Uterus (tissue), 3 donors: ENCODE measurements at regions not wholly inside any gene's neighbourhood (a gene's known extent, or its start where the extent isn't known, plus 50 kb on each side); places are given as distances from the start of the nearest gene placed in this dataset.

ENCODE experiments used
- DNase-seq, 2 donors: peaks; one replicate each; pipeline ENCODE4 v3.0.0-alpha.2; 2019 to 2020
- H3K27ac ChIP-seq, 2 donors: fragments of 200-600 bp; sonication (generic); 1 replicate in 1 of 2; 2 replicates in 1 of 2; pipeline ENCODE4 v1.5.1; 2016 to 2018
- H3K27me3 ChIP-seq, 2 donors: fragments of 200-600 bp; sonication (generic); one replicate each; pipeline ENCODE4 v1.5.1; 2018 to 2019; ENCODE audit warnings: control low read depth in 1 of 2
- H3K36me3 ChIP-seq, 2 donors: fragments of 200-600 bp; sonication (generic); one replicate each; pipeline ENCODE4 v1.5.1; 2019; ENCODE audit warnings: control low read depth in 1 of 2
- H3K4me1 ChIP-seq, 2 donors: fragments of 200-600 bp; sonication (generic); one replicate each; pipeline ENCODE4 v1.5.1; 2018 to 2019; ENCODE audit warnings: control low read depth in 1 of 2
- H3K4me3 ChIP-seq, 2 donors: fragments of 200-600 bp; sonication (generic); 1 replicate in 1 of 2; 2 replicates in 1 of 2; pipeline ENCODE4 v1.5.1; 2018 to 2019; ENCODE audit warnings: mild to moderate bottlenecking in 1 of 2
- H3K9me3 ChIP-seq, 2 donors: fragments of 200-600 bp; sonication (generic); one replicate each; pipeline ENCODE4 v1.5.1; 2019; ENCODE audit warnings: control low read depth in 1 of 2
- CTCF ChIP-seq, 4 experiments: fragments of 200-600 bp in 2 of 4; fragments of 450-650 bp in 2 of 4; sonication (generic) in 2 of 4; IDR thresholded peaks; one replicate each; pipeline ENCODE4 v1.5.1; 2016 to 2019; ENCODE audit warnings: antibody characterized with exemption in 4 of 4, mild to moderate bottlenecking in 2 of 4, moderate library complexity in 1 of 4
- POLR2A ChIP-seq, 2 donors: fragments of 450-650 bp; IDR thresholded peaks; one replicate each; pipeline ENCODE4 v1.6.1; 2016; ENCODE audit warnings: antibody characterized with exemption in 2 of 2, mild to moderate bottlenecking in 1 of 2, moderate library complexity in 1 of 2
- intact Hi-C: fragments of 100-400 bp; cut with DNase I; formaldehyde crosslinking; loops from one replicate; pipeline ENCODE4 v1.15.1; 2023; ENCODE audit warnings: low total_unique reads
- donor health status: DM: yes; HTN: yes; CAD: no.

DNA sequence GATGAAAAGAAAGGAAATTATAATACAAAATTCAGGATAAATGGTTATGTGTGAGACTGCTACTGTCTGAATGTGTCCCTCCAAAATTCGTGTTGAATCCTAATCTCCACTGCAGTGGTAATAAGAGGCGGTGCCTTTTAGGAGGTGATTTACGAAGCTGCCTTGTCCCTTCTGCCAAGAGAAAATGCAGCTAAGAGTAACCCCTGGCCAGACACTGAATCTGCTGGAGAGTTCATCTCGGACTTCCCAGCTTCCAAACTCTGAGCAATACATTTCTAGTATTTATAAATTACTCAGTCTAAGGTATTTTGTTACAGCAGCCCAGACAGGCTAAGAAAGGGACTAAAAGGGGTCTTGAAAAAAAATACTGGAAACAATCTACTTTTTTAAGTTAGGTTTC lies 152.6 kb downstream of the KLF12 start:
- TF ChIP-seq CTCF (IDR thresholded peaks at IDR 0.05) (no peak), POLR2A (IDR thresholded peaks at IDR 0.05) (no peak)
- no peak overlapping the region for H3K27ac ChIP-seq
- no peak for DNase-seq
- intact Hi-C loops, result no loop called here
- H3K27me3 ChIP-seq, result no peaks in the 10 kb centered on the region
- no peaks in the 10 kb centered on the region for H3K9me3 ChIP-seq
- no peak overlapping the region for H3K4me3 ChIP-seq
- H3K4me1 ChIP-seq, result no peaks in the 10 kb centered on the region
- no peaks in the 10 kb centered on the region for H3K36me3 ChIP-seq

DNA sequence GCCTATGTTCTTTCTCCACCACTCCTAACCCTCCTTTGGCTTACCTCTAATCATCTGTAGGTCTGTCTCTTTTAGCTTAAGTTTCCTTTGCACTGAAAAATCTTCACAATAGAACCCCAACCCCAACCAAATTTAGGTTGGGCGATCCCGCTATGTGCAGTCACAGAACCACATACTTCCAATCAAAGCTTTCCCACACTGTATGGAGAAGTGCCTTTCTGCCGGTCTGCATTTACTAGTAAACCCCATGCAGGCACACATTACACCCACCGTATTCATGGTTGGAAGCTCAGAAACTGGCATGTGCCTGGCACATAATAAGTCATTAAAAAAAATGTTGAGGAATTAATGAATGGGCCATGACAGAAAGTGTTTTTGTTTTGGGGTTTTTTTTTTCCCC lies 158.4 kb downstream of the KLF12 start:
- Histone ChIP-seq H3K36me3 (no peaks in the 10 kb centered on the region), H3K4me3 (no peak overlapping the region), H3K27ac (no peak overlapping the region), H3K27me3 (no peaks in the 10 kb centered on the region), H3K4me1 (no peaks in the 10 kb centered on the region), H3K9me3 (no peaks in the 10 kb centered on the region)
- no peak for DNase-seq
- TF ChIP-seq CTCF (IDR thresholded peaks at IDR 0.05) (no peak), POLR2A (IDR thresholded peaks at IDR 0.05) (no peak)
- intact Hi-C loops, result no loop called here

GRCh38 chr13:73974051-73974450 lies 160.2 kb downstream of the KLF12 start:
- no peaks in the 10 kb centered on the region for H3K9me3 ChIP-seq
- no peak overlapping the region for H3K27ac ChIP-seq
- H3K4me1 ChIP-seq, result no peaks in the 10 kb centered on the region
- no peak overlapping the region for H3K4me3 ChIP-seq
- TF ChIP-seq POLR2A (IDR thresholded peaks at IDR 0.05), result no peak
- TF ChIP-seq CTCF (IDR thresholded peaks at IDR 0.05), result no peak
- H3K27me3 ChIP-seq, result no peaks in the 10 kb centered on the region
- H3K36me3 ChIP-seq, result no peaks in the 10 kb centered on the region
- intact Hi-C loops, result no loop called here
- no peak for DNase-seq

- intact Hi-C loops, result no loop called here
Observed at GRCh38 chr13:73973156-73973555, 161.0 kb downstream of the KLF12 start.

DNA sequence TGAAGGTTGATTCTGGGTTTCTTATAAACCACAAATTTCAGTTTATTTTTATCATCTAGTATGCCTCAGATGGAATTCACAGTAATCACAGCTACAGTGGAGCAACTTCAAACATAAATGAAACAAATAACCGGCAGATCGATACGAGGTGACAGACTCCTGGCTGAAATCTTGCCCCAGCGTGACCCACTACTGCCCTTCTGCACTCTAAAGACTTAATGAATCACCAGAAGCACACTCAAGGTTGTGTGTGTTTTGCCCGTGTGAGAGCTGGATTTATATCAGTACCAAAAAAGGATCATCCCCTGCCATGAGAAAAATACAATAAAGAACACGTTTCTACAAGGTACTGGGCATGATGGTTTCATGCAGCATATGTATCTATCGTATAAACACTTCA lies 161.7 kb downstream of the KLF12 start:
- no peak overlapping the region for H3K27ac ChIP-seq
- no peak overlapping the region for H3K4me3 ChIP-seq
- DNase-seq, result no peak
- H3K36me3 ChIP-seq, result no peaks in the 10 kb centered on the region
- TF ChIP-seq CTCF (IDR thresholded peaks at IDR 0.05) (no peak), POLR2A (IDR thresholded peaks at IDR 0.05) (no peak)
- no peaks in the 10 kb centered on the region for H3K4me1 ChIP-seq
- H3K9me3 ChIP-seq, result no peaks in the 10 kb centered on the region
- intact Hi-C loops, result no loop called here
- H3K27me3 ChIP-seq, result no peaks in the 10 kb centered on the region

More at GRCh38 chr13:73973156-73973555, 161.0 kb downstream of the KLF12 start:
- H3K4me1 ChIP-seq, result no peaks in the 10 kb centered on the region
- H3K27me3 ChIP-seq, result no peaks in the 10 kb centered on the region
- TF ChIP-seq POLR2A (IDR thresholded peaks at IDR 0.05) (no peak), CTCF (IDR thresholded peaks at IDR 0.05) (no peak)
- no peak overlapping the region for H3K4me3 ChIP-seq
- no peaks in the 10 kb centered on the region for H3K9me3 ChIP-seq
- H3K27ac ChIP-seq, result no peak overlapping the region
- DNase-seq, result no peak
- no peaks in the 10 kb centered on the region for H3K36me3 ChIP-seq
